Motor neuron (in vitro differentiated cells): ENCODE measurements at regions not wholly inside any gene's neighbourhood (a gene's known extent, or its start where the extent isn't known, plus 50 kb on each side); places are given as distances from the start of the nearest gene placed in this dataset.

Experiments used
- ATAC-seq, 8 experiments: fragments of 200-7000 bp; cut with Tn5 transposase; replicated peaks in 6 of 8; 2 replicates each; pipeline ENCODE4 v1.8.0; 2021; ENCODE audit warnings: mild to moderate bottlenecking in 8 of 8, moderate library complexity in 8 of 8
- H3K27ac ChIP-seq, 2 donors: fragments of 250-450 bp; sonication (Bioruptor Pico); 2 replicates each; pipeline ENCODE4 v1.9.0; 2021; ENCODE audit warnings: antibody characterized with exemption in 2 of 2, mild to moderate bottlenecking in 2 of 2, moderate library complexity in 1 of 2
- H3K4me1 ChIP-seq, 2 donors: fragments of 250-450 bp; sonication (Bioruptor Pico); replicated peaks in 1 of 2; 2 replicates each; pipeline ENCODE4 v1.6.1; 2021; ENCODE audit warnings: antibody characterized with exemption in 2 of 2, mild to moderate bottlenecking in 2 of 2, moderate library complexity in 1 of 2
- H3K4me3 ChIP-seq, 5 donors: fragments of 250-450 bp; sonication (Bioruptor Pico); 2 replicates each; pipeline ENCODE4 v1.9.0; 2021; ENCODE audit warnings: antibody characterized with exemption in 5 of 5, mild to moderate bottlenecking in 5 of 5, moderate library complexity in 4 of 5
- WGBS, 10 experiments: fragments of 450-650 bp; shearing (Covaris generic); methylation state at CpG; one replicate each; pipeline ENCODE4 v1.0.0; 2022; 5-methylcytosine and 5-hydroxymethylcytosine counted together
- in situ Hi-C, 9 experiments: fragments of 400-800 bp; cut with MboI; loops; one replicate each; pipeline ENCODE4 v1.15.0; 2021; ENCODE audit warnings: low sequenced_read_pairs in 9 of 9, low pct_unique_long_range_greater_than_20kb in 2 of 9; ENCODE audit not compliant: unreplicated experiment in 9 of 9

DNA sequence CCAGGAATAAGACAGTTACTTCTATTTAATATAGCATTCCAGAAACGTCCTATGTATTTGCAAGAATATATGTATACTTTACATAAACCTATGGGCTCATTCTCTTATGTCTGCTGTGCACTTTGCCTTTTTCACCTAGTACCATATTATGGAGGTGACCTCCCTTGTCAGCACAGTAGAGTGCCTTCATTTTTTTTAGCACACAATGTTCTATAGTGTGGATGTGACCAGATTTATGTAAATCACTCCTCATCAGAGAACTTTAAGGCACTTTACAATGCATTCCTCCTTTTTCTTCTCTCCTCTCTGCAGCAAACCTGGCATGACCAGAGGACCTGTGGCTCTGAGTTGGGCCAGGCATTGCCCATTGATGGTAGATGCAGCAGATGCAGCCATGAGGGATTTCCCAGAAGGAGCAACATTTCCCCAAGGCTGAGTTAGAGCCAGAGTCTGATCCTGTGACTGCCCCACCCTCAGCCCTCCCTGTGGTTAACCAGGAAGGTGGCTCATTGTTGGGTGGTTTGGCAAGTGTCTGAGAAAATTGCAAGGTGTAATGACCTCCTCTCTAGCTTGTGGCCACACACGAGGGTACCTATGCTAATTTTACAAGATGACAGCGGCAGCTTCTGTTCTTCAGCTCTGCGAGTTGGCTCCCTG lies 76.5 kb upstream of the DLX2 start:
- Histone ChIP-seq H3K4me3 (no peak overlapping the region), H3K4me1 (no peaks in the 10 kb centered on the region), H3K27ac (no peak overlapping the region)
- WGBS, 10 experiments = 20 to 88% (median 64%) methylated on average over 1 to 4 of the region's 4 CpGs
- in situ Hi-C loops = loop anchor here in 5 of 9 experiments (10.0 kb wide), 2 partner anchors 276 to 286 kb away; no protein-coding TSS in a partner anchor
- peak in 2 of 8 experiments; percentile 74 to 86 for ATAC-seq

DNA sequence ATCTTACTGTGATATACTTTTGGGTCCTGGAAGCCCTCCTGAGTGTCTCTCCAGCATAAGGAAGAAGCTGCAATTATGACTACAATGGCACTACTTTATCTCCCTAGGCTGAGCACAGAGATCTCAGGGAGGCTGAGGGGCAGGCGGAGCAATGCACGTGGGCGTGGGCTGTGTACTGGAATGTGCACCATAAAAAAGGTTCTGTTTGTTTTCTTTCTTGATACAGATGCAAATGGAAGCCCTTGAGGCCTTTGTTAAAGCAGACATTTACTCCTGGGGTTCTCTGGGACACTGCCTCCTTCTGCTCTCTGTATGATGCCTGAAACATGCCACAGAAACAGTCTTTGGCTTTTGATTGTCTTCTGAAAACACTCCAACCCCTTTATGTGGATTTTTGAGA lies 79.1 kb upstream of the DLX2 start:
- Histone ChIP-seq H3K27ac (no peak overlapping the region), H3K4me1 (no peaks in the 10 kb centered on the region), H3K4me3 (no peak overlapping the region)
- 20 to 26% (median 24%) methylated on average over 1 to 3 of the region's 3 CpGs; no CpG with 5 or more reads in 7 of the 10 experiments for WGBS, 10 experiments
- in situ Hi-C loops = no loop called here
- ATAC-seq = peak; percentile 60 to 98 (median 92)

DNA sequence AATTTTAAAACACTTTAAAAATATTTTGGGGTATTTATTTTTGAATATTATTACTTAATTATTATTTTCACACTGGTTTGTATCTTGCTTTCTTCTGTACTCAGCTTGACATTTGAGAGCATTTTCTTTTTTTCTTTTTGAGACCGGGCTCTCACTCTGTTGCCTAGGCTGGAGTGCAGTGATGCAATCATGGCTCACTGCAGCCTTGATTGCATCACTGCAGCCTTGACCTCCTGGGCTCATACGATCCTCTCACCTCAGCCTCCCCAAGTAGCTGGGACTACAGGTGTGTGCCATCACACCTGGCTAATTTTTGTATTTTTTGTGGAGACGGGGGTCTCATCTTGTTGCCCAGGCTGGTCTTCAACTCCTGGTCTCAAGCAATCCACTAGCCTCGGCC lies 79.9 kb upstream of the DLX2 start:
- no peaks in the 10 kb centered on the region for H3K4me1 ChIP-seq
- H3K4me3 ChIP-seq = no peak overlapping the region
- in situ Hi-C loops = no loop called here
- no peak overlapping the region for H3K27ac ChIP-seq
- WGBS, 10 experiments = 39 to 100% (median 82%) methylated on average over 1 to 4 of the region's 4 CpGs
- no peak for ATAC-seq

DNA sequence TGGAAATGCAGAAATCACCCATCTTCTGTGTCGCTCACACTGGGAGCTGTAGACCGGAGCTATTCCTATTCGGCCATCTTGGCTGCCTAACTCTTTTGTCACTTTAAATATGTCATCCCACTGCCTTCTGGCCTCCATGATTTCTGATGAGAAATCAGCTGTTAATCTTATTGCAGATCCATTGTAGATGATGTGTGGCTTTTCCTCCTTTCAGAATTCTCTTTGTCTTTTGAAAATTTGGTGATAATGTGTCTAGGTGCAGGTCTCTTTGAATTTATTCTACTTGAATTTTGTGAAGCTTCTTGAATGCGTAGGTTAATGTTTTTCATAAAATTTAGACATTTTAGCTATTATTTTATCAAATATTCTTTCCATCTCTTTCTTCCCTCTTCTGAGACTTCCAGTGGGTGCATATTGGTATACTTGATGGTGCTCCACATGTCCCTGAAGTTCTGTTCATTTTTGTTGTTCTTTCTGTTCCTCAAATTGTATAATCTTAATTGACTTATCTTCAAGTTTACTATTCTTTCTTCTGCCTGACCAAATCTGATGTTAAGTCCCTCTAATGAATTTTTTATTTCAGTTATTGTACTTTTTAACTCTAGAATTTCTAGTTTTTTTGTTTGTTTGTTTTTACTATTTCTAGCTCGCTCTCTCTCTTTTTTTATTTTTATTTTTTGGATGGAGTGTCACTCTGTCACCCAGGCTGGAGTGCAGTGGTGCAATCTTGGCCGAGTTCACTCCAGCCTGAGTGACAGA lies 90.8 kb upstream of the DLX2 start:
- ATAC-seq = no peak
- in situ Hi-C loops = no loop called here
- WGBS, 10 experiments = 30 to 93% (median 71%) methylated on average over 2 to 6 of the region's 6 CpGs
- Histone ChIP-seq H3K27ac (no peak overlapping the region), H3K4me1 (no peaks in the 10 kb centered on the region), H3K4me3 (no peak overlapping the region)

DNA sequence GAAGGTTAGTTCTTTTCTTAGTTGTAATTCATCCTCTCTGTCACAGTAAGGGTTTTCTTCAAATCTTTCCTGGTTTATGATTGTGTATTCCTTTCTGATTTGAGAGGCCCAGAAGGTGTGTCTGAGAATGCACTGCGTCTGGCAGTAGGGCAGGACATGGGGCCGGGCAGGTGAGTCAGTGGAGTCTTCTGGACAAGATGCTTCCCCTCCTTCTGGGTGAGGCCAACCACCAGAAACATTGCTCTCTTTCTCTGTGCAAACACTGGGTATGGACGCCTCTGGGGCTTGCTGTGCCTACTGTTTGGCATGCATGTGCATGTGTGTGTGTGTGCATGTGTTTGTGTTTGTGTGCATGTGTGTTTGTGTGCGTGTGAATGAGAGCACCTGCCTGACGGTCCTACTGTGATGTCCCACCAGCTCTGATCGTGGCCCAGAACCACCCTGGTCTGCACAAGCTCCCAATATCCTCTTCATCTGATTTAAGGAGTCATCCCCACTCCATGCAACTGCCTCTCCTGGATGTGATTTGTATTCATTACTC lies 93.2 kb upstream of the DLX2 start:
- H3K27ac ChIP-seq = no peak overlapping the region
- ATAC-seq = no peak
- 0 to 50% (median 40%) methylated on average over 1 to 2 of the region's 6 CpGs; no CpG with 5 or more reads in 7 of the 10 experiments for WGBS, 10 experiments
- in situ Hi-C loops = no loop called here
- H3K4me1 ChIP-seq = no peaks in the 10 kb centered on the region
- no peak overlapping the region for H3K4me3 ChIP-seq

DNA sequence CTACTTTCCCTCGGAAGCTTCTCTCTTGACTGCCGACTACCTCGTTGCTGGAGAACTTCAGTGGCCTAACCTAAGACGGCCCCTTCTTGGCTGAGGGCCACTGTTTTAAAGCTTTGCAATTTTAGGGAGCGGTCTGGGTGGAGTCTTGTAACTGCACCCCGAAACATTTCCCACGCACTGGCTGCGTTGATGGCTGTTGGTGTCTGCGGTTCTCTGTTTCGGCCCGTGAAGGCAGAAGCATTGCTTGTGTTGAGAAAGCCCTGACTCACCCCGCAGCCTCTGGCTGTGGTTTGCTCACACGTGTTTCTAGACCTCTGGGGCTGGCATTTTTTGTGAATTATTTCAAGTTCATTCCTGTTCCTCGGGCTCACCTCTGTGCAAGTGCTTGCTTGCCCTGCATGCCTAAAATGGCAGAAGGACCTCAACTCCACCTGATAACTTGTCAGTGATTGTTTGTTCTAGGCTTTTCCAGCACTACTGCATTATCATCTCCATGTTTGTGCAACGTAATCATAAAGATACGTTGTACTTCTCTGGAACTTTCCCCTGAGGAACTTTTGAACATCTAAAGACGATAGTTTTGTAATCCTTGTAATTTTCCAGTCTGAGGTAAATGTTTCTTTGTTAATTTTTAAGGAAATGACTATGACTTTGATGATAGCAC lies 94.2 kb upstream of the DLX2 start:
- 51 to 90% (median 86%) methylated on average over 2 to 16 of the region's 17 CpGs; no CpG with 5 or more reads in 1 of the 10 experiments for WGBS, 10 experiments
- ATAC-seq = peak in 1 of 8 experiments; percentile 20
- in situ Hi-C loops = no loop called here
- Histone ChIP-seq H3K27ac (no peak overlapping the region), H3K4me1 (no peaks in the 10 kb centered on the region), H3K4me3 (no peak overlapping the region)

DNA sequence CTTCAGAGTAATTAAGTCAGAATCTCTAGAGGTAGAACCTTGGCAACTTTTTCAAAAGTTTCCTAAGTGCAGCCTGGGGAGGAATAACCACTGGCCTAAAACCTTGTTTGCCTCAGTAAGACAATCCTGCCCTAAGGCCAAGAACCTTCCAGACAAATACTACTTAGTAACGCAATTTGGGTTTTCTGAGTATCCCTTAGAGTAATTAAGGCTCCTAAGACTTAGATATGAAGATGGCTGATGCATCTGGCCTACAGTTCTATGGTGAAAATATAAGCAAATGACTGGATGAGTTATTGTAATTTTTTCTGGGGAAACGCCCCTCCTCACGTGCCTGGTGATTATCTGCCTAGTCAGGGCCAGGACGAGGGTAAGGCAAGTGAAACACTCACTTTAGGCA lies 95.7 kb upstream of the DLX2 start:
- Histone ChIP-seq H3K4me3 (no peak overlapping the region), H3K4me1 (no peaks in the 10 kb centered on the region), H3K27ac (no peak overlapping the region)
- in situ Hi-C loops = no loop called here
- ATAC-seq = no peak
- WGBS, 10 experiments = 32 to 100% (median 85%) methylated on average over 1 to 4 of the region's 4 CpGs

DNA sequence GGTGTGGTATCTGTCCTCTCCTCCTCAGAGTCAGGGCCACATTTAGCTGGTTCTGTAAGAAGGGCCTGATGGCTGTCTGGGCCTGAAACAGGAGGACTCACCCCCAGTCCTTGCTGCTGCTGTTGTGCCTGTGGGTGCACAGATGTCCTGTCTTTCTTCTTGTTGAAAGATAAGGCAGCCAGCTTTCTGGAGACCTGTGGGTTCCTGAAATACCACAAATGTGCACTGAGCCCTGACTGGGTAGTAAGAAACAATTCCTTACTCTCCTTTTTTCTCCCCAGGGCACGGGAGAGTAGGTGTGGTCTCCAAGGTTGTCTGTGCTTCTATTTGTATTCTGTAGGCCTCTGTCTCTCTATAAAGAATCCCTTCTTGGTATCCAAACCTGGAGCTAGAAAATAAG lies 96.2 kb upstream of the DLX2 start:
- WGBS, 10 experiments = 0 to 100% (median 83%) methylated on average over 1 of the region's 1 CpG; no CpG with 5 or more reads in 5 of the 10 experiments
- in situ Hi-C loops = no loop called here
- ATAC-seq = no peak
- Histone ChIP-seq H3K4me1 (no peaks in the 10 kb centered on the region), H3K4me3 (no peak overlapping the region), H3K27ac (no peak overlapping the region)

DNA sequence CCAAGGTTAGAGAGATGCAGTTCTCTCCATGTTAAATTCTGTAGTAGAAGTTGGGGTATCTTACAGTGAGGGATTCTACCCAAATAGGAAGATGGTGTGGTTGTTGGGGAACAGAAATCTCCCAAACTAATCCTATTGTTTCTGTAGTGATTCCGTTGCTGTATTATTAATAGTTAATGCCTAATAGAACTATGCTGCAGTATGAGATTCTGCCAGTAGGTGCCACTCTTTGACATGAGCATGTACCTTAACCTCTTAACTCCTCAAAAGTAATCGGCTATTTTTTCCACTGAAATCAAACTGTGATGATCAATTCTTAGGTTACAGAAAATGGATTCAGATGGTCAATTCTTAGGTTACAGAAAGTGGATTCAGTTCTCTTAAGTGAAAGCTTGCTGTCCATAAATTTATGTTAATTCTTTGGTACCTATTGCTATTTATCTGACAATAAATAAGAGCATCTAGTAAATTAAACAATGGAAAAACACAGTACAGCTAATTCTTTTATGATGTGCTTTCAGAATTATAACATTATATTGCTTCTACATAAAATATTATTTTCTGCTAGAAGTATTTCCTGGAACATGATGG lies 97.9 kb upstream of the DLX2 start:
- no peak for ATAC-seq
- Histone ChIP-seq H3K4me3 (no peak overlapping the region), H3K27ac (no peak overlapping the region), H3K4me1 (peaks cover 7 to 11% of the 10 kb centered on the region in 2 donors)
- in situ Hi-C loops = no loop called here
- WGBS, 10 experiments = 60 to 100% (median 87%) methylated on average over 1 to 2 of the region's 2 CpGs; no CpG with 5 or more reads in 1 of the 10 experiments

DNA sequence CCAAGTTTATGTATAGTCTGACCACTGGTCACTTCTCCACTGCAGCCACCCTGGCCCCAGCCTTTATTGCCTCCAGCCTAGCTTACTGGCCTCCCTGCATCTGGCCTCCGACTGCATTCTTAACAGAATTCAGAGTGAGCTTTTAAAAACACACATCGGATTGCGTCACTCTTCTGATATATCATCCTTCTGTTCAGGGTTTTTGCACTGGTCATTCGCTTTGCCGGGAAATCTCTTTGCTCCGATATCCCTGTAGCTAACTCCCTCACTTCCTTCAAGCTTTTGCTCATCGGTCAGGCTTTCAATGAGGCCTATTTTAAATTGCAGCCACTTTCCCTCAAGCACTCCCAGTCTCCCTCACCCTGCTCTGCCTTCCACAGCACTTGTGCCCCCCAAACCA lies 101.6 kb upstream of the DLX2 start:
- H3K27ac ChIP-seq = no peak overlapping the region
- no peak overlapping the region for H3K4me3 ChIP-seq
- 80 to 100% (median 93%) methylated on average over 1 to 6 of the region's 7 CpGs; no CpG with 5 or more reads in 3 of the 10 experiments for WGBS, 10 experiments
- no peak for ATAC-seq
- H3K4me1 ChIP-seq = peaks cover 8 to 18% of the 10 kb centered on the region in 2 donors
- in situ Hi-C loops = no loop called here

DNA sequence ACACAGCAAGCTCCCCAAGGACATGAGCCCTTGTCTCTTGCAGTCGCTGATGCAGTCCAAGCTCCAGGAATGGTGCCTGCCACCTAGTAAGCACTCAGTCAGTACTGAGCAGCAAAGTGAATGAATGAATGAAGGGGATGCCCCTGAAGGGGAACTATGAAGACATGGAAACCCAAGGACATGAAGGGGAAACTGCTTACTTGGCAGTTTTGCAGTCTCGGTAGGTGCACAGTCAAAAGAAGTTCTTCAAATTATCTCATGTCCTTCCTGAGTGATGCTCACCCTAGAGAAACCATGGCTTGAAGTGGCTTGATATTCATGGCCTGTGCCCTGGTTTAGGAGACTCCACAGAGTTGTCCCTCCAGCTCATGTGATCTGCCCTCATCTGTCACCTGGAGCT lies 102.1 kb upstream of the DLX2 start:
- no peak overlapping the region for H3K27ac ChIP-seq
- no peak overlapping the region for H3K4me3 ChIP-seq
- 55 to 100% (median 88%) methylated on average over 1 to 2 of the region's 2 CpGs; no CpG with 5 or more reads in 3 of the 10 experiments for WGBS, 10 experiments
- peaks cover 8 to 18% of the 10 kb centered on the region in 2 donors for H3K4me1 ChIP-seq
- in situ Hi-C loops = no loop called here
- ATAC-seq = peak in 3 of 8 experiments; percentile 11 to 35 (median 27)

DNA sequence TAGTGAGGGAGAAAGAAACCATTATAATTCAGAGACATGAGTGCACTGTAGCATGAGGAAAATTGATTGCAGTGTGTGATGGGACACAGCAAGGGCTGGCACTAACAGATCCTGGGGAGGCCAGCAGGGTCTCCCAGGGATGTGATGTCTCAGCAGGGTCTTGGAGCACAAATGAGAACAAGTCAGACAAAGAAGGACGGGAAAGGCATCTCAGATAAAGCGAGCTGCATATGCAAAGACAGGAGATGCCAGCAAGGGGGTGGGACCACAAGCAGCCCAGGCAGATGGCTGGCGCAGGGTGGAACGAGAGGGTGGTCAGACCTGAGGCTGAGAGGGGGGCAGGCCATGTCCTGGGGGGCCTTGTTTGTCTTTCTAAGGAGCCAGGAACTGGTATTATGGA lies 102.6 kb upstream of the DLX2 start:
- Histone ChIP-seq H3K27ac (no peak overlapping the region), H3K4me3 (no peak overlapping the region), H3K4me1 (peaks cover 8 to 18% of the 10 kb centered on the region in 2 donors)
- peak in 4 of 8 experiments; percentile 31 to 50 (median 40) for ATAC-seq
- in situ Hi-C loops = no loop called here
- 7 to 59% (median 47%) methylated on average over 2 to 3 of the region's 4 CpGs; no CpG with 5 or more reads in 7 of the 10 experiments for WGBS, 10 experiments
